NCI-H748 treated with DMSO at 0.1 percent for 48 hours (cell line): ENCODE measurements at regions not wholly inside any gene's neighbourhood (a gene's known extent, or its start where the extent isn't known, plus 50 kb on each side); places are given as distances from the start of the nearest gene placed in this dataset.

ENCODE experiments used
- DNase-seq: peaks from one replicate; lab custom pipeline; 2025; lab: John Stamatoyannopoulos, UW

GRCh38 chr6:169047345-169047744, 206.3 kb downstream of the THBS2 start:
- no peak for DNase-seq

GRCh38 chr6:169046483-169047192, 207.0 kb downstream of the THBS2 start:
- no peak for DNase-seq

GRCh38 chr6:169046021-169046420, 207.6 kb downstream of the THBS2 start:
- DNase-seq = no peak

GRCh38 chr6:169045486-169045885, 208.2 kb downstream of the THBS2 start:
- DNase-seq = no peak

- no peak for DNase-seq
Measured at GRCh38 chr6:169044381-169045230, 209.0 kb downstream of the THBS2 start.

- DNase-seq = no peak
Measured at GRCh38 chr6:169042061-169042460, 211.6 kb downstream of the THBS2 start.

- DNase-seq = no peak
Measured at GRCh38 chr6:169041078-169041477, 212.6 kb downstream of the THBS2 start.

- no peak for DNase-seq
Measured at GRCh38 chr6:169038691-169039090, 215.0 kb downstream of the THBS2 start.

- no peak for DNase-seq
Measured at GRCh38 chr6:169035385-169036240, 218.0 kb downstream of the THBS2 start.

GRCh38 chr6:169034516-169035167, 219.0 kb downstream of the THBS2 start:
- no peak for DNase-seq

- DNase-seq = no peak
Measured at GRCh38 chr6:169029861-169030260, 223.8 kb downstream of the THBS2 start.

GRCh38 chr6:169028343-169028742, 225.3 kb downstream of the THBS2 start:
- DNase-seq = no peak

- DNase-seq = no peak
Measured at GRCh38 chr6:169026175-169026574, 227.5 kb downstream of the THBS2 start.

GRCh38 chr6:169024047-169024660, 229.5 kb downstream of the THBS2 start:
- DNase-seq = no peak

GRCh38 chr6:169023161-169023874, 230.3 kb downstream of the THBS2 start:
- DNase-seq = no peak

GRCh38 chr6:169022079-169022478, 231.6 kb downstream of the THBS2 start:
- no peak for DNase-seq

GRCh38 chr6:169020821-169021220, 232.8 kb downstream of the THBS2 start:
- DNase-seq = no peak

- no peak for DNase-seq
Measured at GRCh38 chr6:169019727-169020491, 233.7 kb downstream of the THBS2 start.

GRCh38 chr6:169019111-169019510, 234.5 kb downstream of the THBS2 start:
- DNase-seq = no peak

GRCh38 chr6:169016758-169017157, 236.9 kb downstream of the THBS2 start:
- no peak for DNase-seq
